ENCODE measurements at regions not wholly inside any gene's neighbourhood (a gene's known extent, or its start where the extent isn't known, plus 50 kb on each side); places are given as distances from the start of the nearest gene placed in this dataset.
A peak's percentile ranks its signal among the peaks of the same experiment; 100 is the strongest.

GRCh38 chr7:140242057-140243031, 65.6 kb upstream of the KDM7A start:
- no peak for DNase-seq (ENCODE audit: low read depth in 1 of 2, low spot score in 1 of 2)

GRCh38 chr7:140239653-140239935, 62.8 kb upstream of the KDM7A start:
- DNase-seq (ENCODE audit: low read depth in 1 of 2, low spot score in 1 of 2), result no peak

GRCh38 chr7:140238778-140239652, 62.2 kb upstream of the KDM7A start:
- DNase-seq (ENCODE audit: low read depth in 1 of 2, low spot score in 1 of 2), result no peak

GRCh38 chr7:140237390-140237789, 60.6 kb upstream of the KDM7A start:
- DNase-seq (ENCODE audit: low read depth in 1 of 2, low spot score in 1 of 2), result no peak

GRCh38 chr7:140236626-140237025, 59.8 kb upstream of the KDM7A start:
- no peak for DNase-seq (ENCODE audit: low read depth in 1 of 2, low spot score in 1 of 2)

GRCh38 chr7:140235114-140235513, 58.3 kb upstream of the KDM7A start:
- no peak for DNase-seq (ENCODE audit: low read depth in 1 of 2, low spot score in 1 of 2)

- no peak for DNase-seq (ENCODE audit: low read depth in 1 of 2, low spot score in 1 of 2)
These were observed 56.5 kb upstream of the KDM7A start for GRCh38 chr7:140232957-140233917.

GRCh38 chr7:140231771-140232491, 55.1 kb upstream of the KDM7A start:
- DNase-seq (ENCODE audit: low read depth in 1 of 2, low spot score in 1 of 2), result peak in 1 of 2 donors; percentile 21

GRCh38 chr7:140230861-140231770, 54.3 kb upstream of the KDM7A start:
- peak; percentile 54 to 55 for DNase-seq (ENCODE audit: low read depth in 1 of 2, low spot score in 1 of 2)

GRCh38 chr7:140230516-140230860, 53.7 kb upstream of the KDM7A start:
- peak in 1 of 2 donors; percentile 62 for DNase-seq (ENCODE audit: low read depth in 1 of 2, low spot score in 1 of 2)

- peak; percentile 33 to 35 for DNase-seq (ENCODE audit: low read depth in 1 of 2, low spot score in 1 of 2)
These were observed 53.1 kb upstream of the KDM7A start for GRCh38 chr7:140229591-140230515.

- DNase-seq (ENCODE audit: low read depth in 1 of 2, low spot score in 1 of 2), result no peak
These were observed 52.3 kb upstream of the KDM7A start for GRCh38 chr7:140229101-140229525.

Measured in activated CD4-positive, alpha-beta T cell treated with anti-CD3 and anti-CD28 coated beads, Interleukin-2, amount 50 U/mL, for 24 hours (primary cell).